GM12874 (cell line): ENCODE measurements at regions not wholly inside any gene's neighbourhood (a gene's known extent, or its start where the extent isn't known, plus 50 kb on each side); places are given as distances from the start of the nearest gene placed in this dataset.

Experiments used
- TF ChIP-seq, protein P1 (sequence below): IDR thresholded peaks from 2 replicates; pipeline ENCODE4 v1.5.1; 2011; ENCODE audit warnings: low read depth, mild to moderate bottlenecking, control low read depth, low read length, moderate library complexity; ENCODE audit not compliant: insufficient read depth

DNA sequence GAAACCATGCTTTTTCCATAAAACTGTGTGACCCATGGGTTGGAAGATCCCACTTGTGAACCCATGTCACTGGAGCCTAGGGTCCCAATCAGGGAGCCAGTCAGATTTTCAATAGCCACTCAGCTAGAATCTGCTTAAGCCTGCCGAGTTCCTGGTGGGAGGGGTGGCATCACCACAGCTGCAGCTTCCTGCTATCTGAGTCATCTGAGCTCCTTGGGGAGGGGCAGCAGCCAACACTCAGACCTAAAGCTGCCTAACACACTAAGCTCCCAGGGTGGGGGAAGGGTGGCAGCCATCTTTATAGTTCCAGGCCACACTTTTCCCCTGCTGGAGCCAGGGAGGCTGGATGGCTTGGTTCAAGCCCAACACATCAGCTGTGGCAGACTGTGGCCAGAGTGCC lies 350.1 kb downstream of the C4orf33 start:
- TF ChIP-seq, protein P1, sequence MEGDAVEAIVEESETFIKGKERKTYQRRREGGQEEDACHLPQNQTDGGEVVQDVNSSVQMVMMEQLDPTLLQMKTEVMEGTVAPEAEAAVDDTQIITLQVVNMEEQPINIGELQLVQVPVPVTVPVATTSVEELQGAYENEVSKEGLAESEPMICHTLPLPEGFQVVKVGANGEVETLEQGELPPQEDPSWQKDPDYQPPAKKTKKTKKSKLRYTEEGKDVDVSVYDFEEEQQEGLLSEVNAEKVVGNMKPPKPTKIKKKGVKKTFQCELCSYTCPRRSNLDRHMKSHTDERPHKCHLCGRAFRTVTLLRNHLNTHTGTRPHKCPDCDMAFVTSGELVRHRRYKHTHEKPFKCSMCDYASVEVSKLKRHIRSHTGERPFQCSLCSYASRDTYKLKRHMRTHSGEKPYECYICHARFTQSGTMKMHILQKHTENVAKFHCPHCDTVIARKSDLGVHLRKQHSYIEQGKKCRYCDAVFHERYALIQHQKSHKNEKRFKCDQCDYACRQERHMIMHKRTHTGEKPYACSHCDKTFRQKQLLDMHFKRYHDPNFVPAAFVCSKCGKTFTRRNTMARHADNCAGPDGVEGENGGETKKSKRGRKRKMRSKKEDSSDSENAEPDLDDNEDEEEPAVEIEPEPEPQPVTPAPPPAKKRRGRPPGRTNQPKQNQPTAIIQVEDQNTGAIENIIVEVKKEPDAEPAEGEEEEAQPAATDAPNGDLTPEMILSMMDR = no peak

DNA sequence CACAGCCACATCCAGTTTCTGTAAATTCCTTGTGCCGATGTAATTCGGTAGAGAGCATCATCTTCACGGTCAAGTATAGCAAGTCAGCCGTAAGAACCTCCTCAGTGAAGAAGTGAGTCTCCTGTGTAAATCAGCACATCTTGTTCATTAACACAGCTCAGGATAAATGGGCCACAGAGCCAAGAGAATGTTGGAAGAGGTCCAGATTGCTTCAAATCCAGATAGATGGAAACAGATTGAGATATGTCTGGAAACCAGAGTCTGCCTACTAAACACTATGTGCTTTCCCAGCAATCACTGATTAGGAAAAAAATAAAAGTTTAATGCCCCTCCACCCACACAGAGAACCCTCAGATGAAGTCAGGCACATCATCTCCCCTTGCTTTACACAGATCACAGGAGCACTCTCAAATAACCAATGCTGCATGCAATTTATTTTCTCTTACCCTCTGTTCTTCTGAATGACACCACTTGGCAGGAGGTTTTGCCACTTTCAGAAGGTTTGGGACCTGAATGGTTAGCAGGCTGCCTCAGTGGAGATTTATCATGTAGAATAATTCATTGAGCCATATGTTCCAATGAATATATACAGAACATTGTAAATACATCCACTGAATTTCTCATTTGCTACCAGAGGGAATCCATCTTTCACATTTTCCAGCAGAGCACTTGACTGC lies 357.7 kb downstream of the C4orf33 start:
- TF ChIP-seq, protein P1 = no peak

DNA sequence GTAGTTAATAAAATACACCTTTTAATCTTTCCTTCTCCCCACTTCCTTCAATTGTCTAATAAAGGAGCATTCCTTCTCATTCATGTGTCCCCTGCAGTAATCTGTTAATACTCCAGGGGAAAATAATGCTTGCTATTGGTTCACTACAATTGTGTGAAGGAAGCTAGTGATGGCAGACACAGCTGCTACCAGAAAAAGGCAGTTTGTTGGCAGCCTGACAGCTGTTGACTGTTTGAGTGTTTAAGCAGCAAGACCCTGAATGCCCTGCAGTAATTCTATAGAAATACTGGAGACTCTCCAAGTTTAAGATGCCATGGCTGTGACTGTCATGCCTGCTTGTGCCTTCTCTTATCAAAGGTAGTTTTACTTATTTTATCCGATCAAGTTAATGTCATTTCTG lies 359.5 kb downstream of the C4orf33 start:
- TF ChIP-seq, protein P1 = no peak

DNA sequence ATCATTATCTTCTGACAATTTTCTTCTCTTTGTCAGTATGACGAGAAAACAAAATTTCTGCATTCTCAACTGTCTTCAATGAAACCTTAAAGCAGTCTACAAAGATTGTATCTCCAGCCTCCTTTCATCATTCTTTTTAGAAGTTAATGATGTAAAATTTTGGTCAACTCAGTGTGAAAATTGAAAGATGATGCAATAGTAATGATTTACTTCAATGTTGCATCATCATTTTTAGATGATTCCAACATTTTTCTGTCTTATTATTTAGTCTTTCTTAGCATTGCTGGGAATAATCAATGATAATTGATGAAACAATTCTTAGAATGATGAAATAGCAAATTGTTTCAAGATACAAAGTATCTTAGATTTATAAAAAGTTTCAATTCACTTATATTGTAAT lies 372.7 kb downstream of the C4orf33 start:
- TF ChIP-seq, protein P1 = no peak

DNA sequence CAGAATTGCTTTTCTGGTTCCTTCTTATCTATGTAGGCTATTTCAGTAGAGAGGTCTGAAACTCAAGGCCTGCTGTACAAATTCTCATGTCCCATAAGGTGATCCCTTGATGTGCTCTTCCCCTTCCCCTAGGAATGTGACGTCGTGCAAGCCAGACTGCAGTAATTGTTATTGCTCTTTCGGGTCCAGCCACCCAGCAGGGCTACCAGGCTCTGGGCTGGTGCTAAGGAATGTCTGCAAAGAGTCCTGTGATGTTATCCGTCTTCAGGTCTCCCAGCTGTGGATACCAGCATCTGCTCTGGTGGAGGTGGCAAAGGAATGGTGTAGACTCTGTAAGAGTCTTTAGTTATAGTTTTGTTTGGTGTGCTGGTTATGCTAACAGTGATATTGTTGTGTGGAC lies 378.7 kb downstream of the C4orf33 start:
- TF ChIP-seq, protein P1 = no peak

DNA sequence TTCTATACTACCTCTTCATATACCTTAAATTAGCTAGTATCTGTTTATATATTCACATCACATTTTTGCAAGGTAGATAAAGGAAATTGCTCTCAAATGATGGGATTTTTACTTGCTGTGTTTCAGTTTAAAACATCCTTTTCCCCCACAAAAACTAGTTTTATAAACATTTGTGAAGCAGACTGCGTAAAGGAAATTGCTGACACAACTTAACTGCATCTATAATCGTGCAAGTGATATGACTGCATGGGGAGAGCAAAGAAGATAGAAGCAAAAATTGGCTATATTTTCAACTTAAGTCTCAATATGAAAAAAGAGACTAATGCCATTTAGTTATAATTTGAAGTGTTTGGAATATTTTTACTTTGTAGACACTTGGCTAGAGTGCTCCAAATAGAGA lies 385.2 kb downstream of the C4orf33 start:
- TF ChIP-seq, protein P1 = no peak

DNA sequence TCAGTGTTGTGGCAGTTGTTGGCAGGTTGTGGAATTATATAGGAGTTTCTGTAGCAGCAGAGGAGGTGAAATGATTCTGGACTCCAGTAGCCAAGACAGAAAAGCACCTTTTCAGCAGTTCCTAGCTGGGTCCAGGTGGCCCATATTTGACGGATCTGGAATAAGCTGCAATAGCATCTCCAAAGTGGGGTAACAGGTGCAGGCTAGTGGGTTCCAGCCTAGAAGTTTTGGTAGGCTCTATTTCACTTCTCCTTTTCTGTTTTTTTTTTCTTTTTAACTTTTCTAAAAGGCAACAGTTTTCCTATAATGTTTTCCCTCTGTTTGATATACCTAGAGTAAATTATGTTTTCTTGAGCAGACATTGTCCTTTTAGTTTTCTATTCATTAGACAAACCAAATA lies 392.5 kb downstream of the C4orf33 start:
- TF ChIP-seq, protein P1 = no peak
